GM18870 (cell line): ENCODE measurements at regions not wholly inside any gene's neighbourhood (a gene's known extent, or its start where the extent isn't known, plus 50 kb on each side); places are given as distances from the start of the nearest gene placed in this dataset.
"Not testable (repeated sequence)": the region's sequence is repeated elsewhere in the genome, so short reads cannot be mapped to it uniquely, and the experiment has no call there.

Source experiments
- ATAC-seq: cut with Tn5 transposase; IDR thresholded peaks from one replicate; pipeline ENCODE4 v1.9.1; 2021; ENCODE audit warnings: moderate library complexity; ENCODE audit not compliant: unreplicated experiment

DNA sequence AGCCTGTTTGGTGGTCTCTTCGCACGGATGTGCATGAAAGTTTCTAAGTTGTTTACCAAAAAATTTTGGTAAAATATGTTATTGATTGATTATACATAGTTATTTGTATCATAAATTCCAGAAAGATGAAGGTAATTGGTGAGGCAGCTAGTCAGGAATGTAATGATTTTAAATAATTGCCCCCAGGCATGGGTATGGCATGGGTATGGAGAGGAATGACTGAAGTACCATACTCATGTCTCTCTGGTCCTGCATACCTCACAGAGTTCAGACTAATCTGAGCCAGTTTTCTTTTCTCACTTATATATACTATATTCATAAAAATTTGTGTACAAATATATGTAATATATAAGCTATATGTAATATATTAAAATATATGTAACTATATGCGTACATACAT is 329.0 kb upstream of the TECRL start:
- ATAC-seq: no peak

GRCh38 chr4:64737854-64738138 is 328.5 kb upstream of the TECRL start:
- not testable (repeated sequence) for ATAC-seq

GRCh38 chr4:64737026-64737853 is 328.0 kb upstream of the TECRL start:
- ATAC-seq: no peak

GRCh38 chr4:64729561-64729960 is 320.3 kb upstream of the TECRL start:
- no peak for ATAC-seq

- no peak for ATAC-seq
Observed at GRCh38 chr4:64727960-64728359, 318.7 kb upstream of the TECRL start.

DNA sequence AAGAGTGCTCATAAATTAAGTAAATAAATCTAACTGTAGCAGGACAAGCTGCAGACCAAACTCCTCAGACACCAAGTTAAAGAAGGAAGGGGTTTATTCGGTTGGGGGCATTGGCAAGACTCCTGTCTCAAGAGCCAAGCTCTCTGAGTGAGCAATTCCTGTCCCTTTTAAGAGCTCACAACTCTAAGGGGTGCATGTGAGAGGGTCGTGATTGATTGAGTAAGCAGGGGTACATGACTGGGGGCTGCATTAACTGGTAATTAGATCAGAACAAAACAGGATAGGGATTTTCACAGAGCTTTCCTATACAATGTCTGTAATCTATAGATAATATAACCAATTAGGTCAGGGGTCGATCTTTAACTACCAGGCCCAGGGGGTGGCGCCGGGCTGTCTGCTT is 318.1 kb upstream of the TECRL start:
- not testable (repeated sequence) for ATAC-seq

- ATAC-seq: no peak
Observed at GRCh38 chr4:64724689-64725088, 315.4 kb upstream of the TECRL start.

- no peak for ATAC-seq
Observed at GRCh38 chr4:64721106-64721505, 311.9 kb upstream of the TECRL start.

DNA sequence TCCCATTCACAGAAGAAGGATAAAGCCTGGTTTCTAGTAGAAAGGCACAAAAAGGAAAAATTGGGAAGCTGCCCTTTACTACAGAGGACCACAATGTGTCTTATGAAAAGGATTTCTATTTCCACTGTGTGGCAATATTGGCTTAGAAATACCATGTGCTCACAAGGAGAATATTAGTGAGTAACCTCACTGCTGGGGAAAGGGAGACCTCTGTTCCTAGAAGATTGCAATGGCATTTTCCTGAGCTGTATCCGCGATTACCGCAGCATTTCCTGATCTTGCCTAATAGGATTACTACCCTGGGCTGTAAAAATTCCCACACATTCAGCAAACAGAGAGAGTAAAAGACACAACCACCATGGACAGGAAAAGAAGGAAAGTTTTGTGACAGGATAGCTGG is 308.8 kb upstream of the TECRL start:
- ATAC-seq: no peak

DNA sequence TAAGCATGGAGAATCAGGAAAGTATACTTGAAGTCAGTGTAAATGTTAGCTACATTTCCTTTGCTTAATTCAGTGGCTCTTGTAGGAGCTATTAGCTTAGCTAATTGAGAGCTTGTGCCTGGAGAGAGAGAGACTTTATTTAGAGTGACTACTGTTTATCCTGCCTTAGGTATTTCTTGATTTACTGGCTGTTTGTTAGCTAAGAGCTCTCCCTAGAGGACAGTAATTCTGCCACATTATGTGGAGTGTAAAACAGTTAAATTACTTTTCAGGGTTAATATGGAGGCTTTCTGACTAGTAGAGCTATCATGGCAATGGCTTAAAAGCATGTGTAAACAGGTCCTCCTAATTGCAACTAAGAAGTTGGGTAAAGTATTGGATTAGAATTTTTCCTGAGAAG is 306.5 kb upstream of the TECRL start:
- ATAC-seq: no peak

DNA sequence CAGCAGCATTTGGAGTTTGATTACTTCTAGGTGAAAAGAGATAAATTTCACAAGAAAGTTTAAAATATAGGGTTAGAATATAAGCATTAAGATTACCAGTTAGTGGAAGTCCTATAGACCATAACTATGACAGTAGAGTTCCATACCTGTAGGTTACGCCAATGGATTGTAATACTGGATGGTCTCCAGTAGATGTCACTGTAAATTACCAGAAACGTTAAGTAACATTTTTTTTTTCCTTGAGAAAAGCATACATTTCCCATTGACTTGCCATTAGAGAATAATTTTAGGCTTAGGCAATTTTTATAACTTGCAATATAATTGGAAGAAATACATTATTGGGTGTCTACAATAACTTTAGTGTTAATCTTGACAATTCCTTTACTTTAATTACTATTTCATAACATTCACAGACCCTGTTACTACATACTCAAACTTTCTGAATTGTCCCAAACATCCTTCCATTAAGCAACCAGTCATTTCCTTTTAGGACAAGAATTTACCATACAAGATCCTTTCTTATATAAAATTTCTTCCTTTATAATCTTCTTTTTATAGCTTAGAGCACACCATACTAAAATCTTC is 304.1 kb upstream of the TECRL start:
- ATAC-seq: peak; percentile 65

- ATAC-seq: no peak
Observed at GRCh38 chr4:64712590-64712989, 303.3 kb upstream of the TECRL start.

DNA sequence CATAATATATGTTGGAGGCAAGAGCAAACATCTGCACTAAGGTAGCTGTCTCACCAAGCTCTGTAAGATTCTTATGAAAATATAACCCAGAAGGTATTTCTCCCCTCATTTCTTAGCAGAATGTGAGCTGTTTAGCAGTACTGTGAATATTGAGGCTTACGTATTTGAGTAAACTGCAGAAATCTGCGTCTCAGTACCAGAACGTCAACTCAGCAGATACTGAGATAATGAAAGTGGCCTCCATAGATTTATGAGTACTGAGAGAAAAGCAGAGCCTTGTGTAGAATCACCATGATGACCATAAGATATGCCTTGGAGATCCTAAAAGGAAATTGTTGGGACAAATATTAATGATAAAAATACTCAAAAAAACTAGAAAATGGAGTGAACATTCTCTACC is 296.7 kb upstream of the TECRL start:
- ATAC-seq: no peak

DNA sequence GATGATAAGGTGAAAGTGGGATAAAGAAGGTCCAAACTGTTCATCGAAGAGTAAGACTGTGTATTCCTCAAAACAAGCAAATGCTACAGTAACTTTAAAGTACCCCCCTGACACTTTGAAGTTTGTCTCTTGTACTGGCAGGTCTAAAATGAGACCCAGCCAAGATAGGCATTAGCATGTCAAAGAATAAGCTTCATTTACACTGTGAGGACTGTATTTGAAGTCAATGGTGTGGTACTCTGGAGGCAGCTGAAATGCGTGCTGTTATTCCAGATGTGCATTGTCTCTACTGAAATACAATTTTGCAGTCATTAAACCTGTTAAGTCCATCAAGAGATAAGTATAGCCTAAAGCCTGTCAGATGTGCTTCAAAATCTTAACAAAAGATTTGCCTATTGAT is 288.9 kb upstream of the TECRL start:
- no peak for ATAC-seq

DNA sequence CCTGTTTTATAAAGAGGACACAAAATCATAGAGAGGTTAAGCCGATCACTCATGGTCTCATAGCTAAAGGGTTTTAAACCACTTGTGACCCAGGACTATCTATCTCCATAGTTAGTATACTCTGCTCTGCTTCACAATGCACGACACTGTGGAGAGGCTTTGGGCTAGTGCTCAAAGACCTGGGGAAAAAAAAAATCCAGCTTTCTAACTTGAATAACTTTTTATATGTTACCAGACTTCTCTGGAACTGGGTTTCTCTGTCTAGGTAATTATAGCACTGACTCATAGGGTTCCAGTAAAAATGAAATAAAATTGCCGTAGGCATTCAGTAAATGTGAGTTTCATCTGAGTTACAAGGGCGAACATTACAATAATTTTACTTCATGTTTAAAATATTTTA is 273.7 kb upstream of the TECRL start:
- ATAC-seq: no peak

DNA sequence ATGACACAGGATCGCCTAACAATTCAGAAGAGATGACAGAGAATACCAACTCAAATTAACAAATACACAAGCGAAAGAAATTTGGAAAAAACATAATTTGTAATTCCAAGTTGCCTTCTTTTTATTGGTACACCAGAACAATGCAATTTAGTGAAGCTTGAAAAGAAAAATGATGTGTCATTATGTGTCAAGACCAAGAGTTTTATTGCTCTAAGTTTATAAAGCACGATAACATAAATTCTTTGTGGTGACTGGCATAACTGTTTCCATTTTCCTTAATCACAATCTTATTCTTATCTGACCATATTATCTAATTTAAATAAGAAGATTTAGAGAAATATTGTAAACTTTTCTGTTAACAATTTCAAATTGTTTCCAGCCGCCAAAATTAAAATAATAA is 273.2 kb upstream of the TECRL start:
- no peak for ATAC-seq

DNA sequence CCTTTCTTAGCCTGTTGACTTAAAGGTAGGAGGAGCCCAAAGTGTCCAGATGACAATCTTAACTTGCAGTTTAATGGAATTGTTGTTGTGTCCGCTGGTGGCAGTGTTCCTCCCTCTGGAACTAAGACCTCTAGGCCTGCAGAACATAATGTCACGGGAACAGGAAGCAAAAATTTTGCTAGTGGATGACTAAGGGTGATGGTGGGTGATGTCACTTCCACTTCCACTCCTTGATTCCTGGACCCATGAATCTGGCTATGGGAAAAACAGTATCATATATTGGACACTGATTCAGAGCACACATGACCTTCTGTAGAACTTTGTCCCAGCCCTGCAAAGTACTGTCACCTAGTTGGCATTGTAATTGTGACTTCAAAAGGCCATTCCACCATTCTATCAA is 263.9 kb upstream of the TECRL start:
- ATAC-seq: not testable (repeated sequence)

- no peak for ATAC-seq
Observed at GRCh38 chr4:64670647-64671046, 261.4 kb upstream of the TECRL start.

GRCh38 chr4:64643841-64644240 is 234.6 kb upstream of the TECRL start:
- no peak for ATAC-seq

DNA sequence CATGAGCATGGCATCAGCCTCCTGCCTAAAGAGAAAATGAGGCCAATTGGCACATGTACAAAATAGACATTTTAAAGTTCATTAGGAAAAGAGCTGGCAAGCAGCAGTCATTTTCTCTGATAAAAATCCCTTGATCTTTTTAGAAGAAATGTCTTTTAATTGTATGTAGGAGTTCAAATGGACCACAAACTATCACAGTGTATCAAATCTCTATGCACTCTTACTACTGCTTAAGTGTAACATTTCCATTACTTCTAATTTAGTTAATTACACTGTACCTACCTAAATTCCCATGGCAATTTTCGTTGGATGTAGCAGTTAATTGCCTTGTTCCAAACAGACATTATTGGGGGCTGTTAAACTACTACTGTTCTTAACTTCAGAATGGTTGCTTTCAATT is 233.7 kb upstream of the TECRL start:
- no peak for ATAC-seq

DNA sequence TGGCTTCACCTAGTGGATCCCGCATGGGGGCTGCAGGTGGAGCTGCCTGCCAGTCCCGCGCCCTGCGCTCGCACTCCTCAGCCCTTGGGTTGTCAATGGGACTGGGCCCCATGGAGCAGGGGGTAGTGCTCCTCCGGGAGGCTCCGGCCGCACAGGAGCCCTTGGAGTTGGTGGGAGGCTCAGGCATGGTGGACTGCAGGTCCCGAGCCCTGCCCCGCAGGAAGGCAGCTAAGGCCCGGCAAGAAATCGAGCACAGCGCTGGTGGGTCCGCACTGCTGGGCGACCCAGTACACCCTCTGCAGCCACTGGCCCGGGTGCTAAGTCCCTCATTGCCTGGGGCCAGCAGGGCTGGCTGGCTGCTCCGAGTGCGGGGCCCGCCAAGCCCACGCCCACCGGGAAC is 231.2 kb upstream of the TECRL start:
- not testable (repeated sequence) for ATAC-seq

DNA sequence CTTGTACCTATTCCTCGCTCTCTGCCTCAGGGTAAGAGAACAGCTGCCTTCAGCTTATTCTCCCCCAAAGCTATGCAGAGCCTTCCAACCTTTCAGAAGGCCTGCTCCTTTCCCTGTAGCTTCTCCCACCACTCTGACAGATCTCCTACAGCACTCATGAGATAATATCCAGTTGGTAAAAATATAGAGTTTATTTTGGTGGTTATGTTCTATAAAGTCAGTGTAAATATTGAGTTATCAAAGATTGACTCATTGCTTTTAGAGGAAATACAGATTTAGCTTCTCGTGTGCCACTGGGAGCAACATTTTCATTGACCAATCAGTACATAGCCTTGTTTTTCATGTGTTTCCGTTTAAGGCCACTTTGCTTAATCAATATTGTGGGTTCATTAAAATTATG is 216.2 kb upstream of the TECRL start:
- ATAC-seq: no peak

GRCh38 chr4:64617800-64618199 is 208.6 kb upstream of the TECRL start:
- ATAC-seq: no peak
